HCT116 (cell line): ENCODE measurements at regions not wholly inside any gene's neighbourhood (a gene's known extent, or its start where the extent isn't known, plus 50 kb on each side); places are given as distances from the start of the nearest gene placed in this dataset.

Experiments used
- ATAC-seq: fragments of 200-7000 bp; cut with Tn5 transposase; 2 replicates; pipeline ENCODE4 v1.9.1; 2020; ENCODE audit warnings: mild to moderate bottlenecking, moderate library complexity
- BruUV-seq: library from RNA; stranded (reverse); fragments of 400-500 nt; replicated peaks from 2 replicates; lab custom pipeline; 2021; lab: Mats Ljungman, UMichigan
- CTCF ChIA-PET: fragments of 300-600 bp; sonication (Branson Sonifier 250); formaldehyde crosslinking; loops from one replicate; lab custom pipeline; 2021; ENCODE audit warnings: antibody characterized with exemption; lab: Charles Lee
- POLR2A ChIA-PET: fragments of 300-600, 350-600 bp; sonication (Branson Sonifier 250); formaldehyde crosslinking; loops from one replicate; lab custom pipeline; 2021; ENCODE audit warnings: antibody characterized with exemption; lab: Charles Lee
- RAD21 ChIA-PET, 2 experiments: fragments of 300-600 bp; sonication (Branson Sonifier 250); formaldehyde crosslinking; loops; one replicate each; lab custom pipeline; 2023; ENCODE audit warnings: low total read pairs in 2 of 2; ENCODE audit not compliant: uncharacterized antibody in 2 of 2, unreplicated experiment in 2 of 2, low non-redundant PET in 1 of 2; lab: Charles Lee
- DNase-seq: peaks from one replicate; pipeline ENCODE4 v3.0.0-alpha.2; 2010; ENCODE audit warnings: low read depth, low spot score
- H2AFZ ChIP-seq: fragments of 200-600 bp; shearing (Covaris generic), sonication (generic); 2 replicates; pipeline ENCODE4 v1.6.1; 2017; ENCODE audit warnings: low read depth, mixed run types, mixed read lengths, antibody characterized with exemption, low read length; ENCODE audit not compliant: poor library complexity, severe bottlenecking
- H3K27ac ChIP-seq: 2 replicates; pipeline ENCODE4 v1.5.1; 2012; ENCODE audit warnings: low read depth, low read length
- H3K27me3 ChIP-seq: fragments of 200-600 bp; sonication (generic); 2 replicates; pipeline ENCODE4 v1.6.1; 2016; ENCODE audit warnings: mixed run types, low read length, mixed read lengths; ENCODE audit not compliant: insufficient read depth
- H3K36me3 ChIP-seq, 2 experiments: fragments of 200-500 bp in 1 of 2; fragments of 200-600 bp in 1 of 2; sonication (Bioruptor generic) in 1 of 2; sonication (generic) in 1 of 2; 2 replicates each; pipeline versions ENCODE4 v1.5.1 to v1.6.1; 2014 to 2016; ENCODE audit warnings: low read length in 2 of 2, inconsistent platforms in 1 of 2, mixed read lengths in 1 of 2, mixed run types in 1 of 2; ENCODE audit not compliant: insufficient read depth in 2 of 2, control insufficient read depth in 1 of 2
- H3K4me1 ChIP-seq, 2 experiments: fragments of 200-600 bp in 1 of 2; sonication (generic) in 1 of 2; 2 replicates each; pipeline versions ENCODE4 v1.5.1 to v1.6.1; 2012 to 2017; ENCODE audit warnings: low read length in 2 of 2, inconsistent platforms in 1 of 2, mild to moderate bottlenecking in 1 of 2, mixed read lengths in 1 of 2, mixed run types in 1 of 2, moderate library complexity in 1 of 2; ENCODE audit not compliant: insufficient read depth in 2 of 2, control insufficient read depth in 1 of 2
- H3K4me2 ChIP-seq: fragments of 200-600 bp; sonication (generic); 2 replicates; pipeline ENCODE4 v1.6.1; 2017; ENCODE audit warnings: mixed run types, low read length, mixed read lengths
- H3K4me3 ChIP-seq, 2 experiments: fragments of 200-600 bp in 1 of 2; sonication (generic) in 1 of 2; replicated peaks in 1 of 2; 2 replicates each; pipeline ENCODE4 v1.5.1; 2011 to 2016; ENCODE audit warnings: low read length in 2 of 2, control low read depth in 1 of 2, low read depth in 1 of 2, mild to moderate bottlenecking in 1 of 2, mixed read lengths in 1 of 2, mixed run types in 1 of 2
- H3K79me2 ChIP-seq: fragments of 200-600 bp; sonication (generic); 2 replicates; pipeline ENCODE4 v1.6.1; 2017; ENCODE audit warnings: mild to moderate bottlenecking, mixed run types, low read length, moderate library complexity, mixed read lengths; ENCODE audit not compliant: insufficient read depth
- H3K9ac ChIP-seq: fragments of 200-600 bp; sonication (generic); 2 replicates; pipeline ENCODE4 v1.6.1; 2016; ENCODE audit warnings: low read length, mixed read lengths
- H3K9me2 ChIP-seq: fragments of 200-600 bp; sonication (generic), shearing (Covaris generic); 2 replicates; pipeline ENCODE4 v1.6.1; 2017; ENCODE audit warnings: mixed run types, mild to moderate bottlenecking, moderate library complexity; ENCODE audit not compliant: insufficient read depth
- H3K9me3 ChIP-seq, 2 experiments: fragments of 200-500 bp in 1 of 2; fragments of 200-600 bp in 1 of 2; sonication (Bioruptor generic) in 1 of 2; sonication (generic) in 1 of 2; 2 replicates each; pipeline ENCODE4 v1.6.1; 2014 to 2017; ENCODE audit warnings: low read length in 2 of 2, mixed read lengths in 2 of 2, inconsistent platforms in 1 of 2, low read depth in 1 of 2, mild to moderate bottlenecking in 1 of 2, mixed run types in 1 of 2, moderate library complexity in 1 of 2; ENCODE audit not compliant: control insufficient read depth in 1 of 2, insufficient read depth in 1 of 2
- H4K20me1 ChIP-seq: fragments of 200-600 bp; sonication (generic), shearing (Covaris generic); 2 replicates; pipeline ENCODE4 v1.6.1; 2017; ENCODE audit warnings: mixed run types, mild to moderate bottlenecking, moderate library complexity; ENCODE audit not compliant: insufficient read depth
- ATF3 ChIP-seq: IDR thresholded peaks from 2 replicates; pipeline ENCODE4 v1.6.1; 2012
- CEBPB ChIP-seq: IDR thresholded peaks from 2 replicates; pipeline ENCODE4 v1.6.1; 2012; ENCODE audit warnings: low read depth
- EGR1 ChIP-seq: IDR thresholded peaks from 2 replicates; pipeline ENCODE4 v1.6.1; 2012; ENCODE audit warnings: low read depth
- ELF1 ChIP-seq: IDR thresholded peaks from 2 replicates; pipeline ENCODE4 v1.6.1; 2012; ENCODE audit warnings: low read depth, borderline replicate concordance
- EZH2 ChIP-seq: fragments of 200-600 bp; sonication (generic); IDR thresholded peaks from 2 replicates; pipeline ENCODE4 v1.6.1; 2017; ENCODE audit warnings: antibody characterized with exemption, mixed run types
- EZH2phosphoT487 ChIP-seq: fragments of 200-600 bp; IDR thresholded peaks from 2 replicates; pipeline ENCODE4 v1.6.1; 2018; ENCODE audit warnings: antibody characterized with exemption, borderline replicate concordance
- JUND ChIP-seq: IDR thresholded peaks from 2 replicates; pipeline ENCODE4 v1.6.1; 2012
- MAX ChIP-seq: IDR thresholded peaks from 2 replicates; pipeline ENCODE4 v1.6.1; 2012
- POLR2A ChIP-seq: IDR thresholded peaks from 2 replicates; pipeline ENCODE4 v1.7.0; 2011; ENCODE audit warnings: borderline replicate concordance; ENCODE audit not compliant: insufficient read depth, insufficient read length; ENCODE audit errors: extremely low read depth
- POLR2AphosphoS5 ChIP-seq: IDR thresholded peaks from 2 replicates; pipeline ENCODE4 v1.6.1; 2011; ENCODE audit warnings: mild to moderate bottlenecking, low read depth, low read length, moderate library complexity
- RAD21 ChIP-seq: IDR thresholded peaks from 2 replicates; pipeline ENCODE4 v1.6.1; 2012; ENCODE audit warnings: low read depth, mild to moderate bottlenecking
- SIN3A ChIP-seq: IDR thresholded peaks from 2 replicates; pipeline ENCODE4 v1.6.1; 2012; ENCODE audit warnings: low read depth
- SP1 ChIP-seq: IDR thresholded peaks from 2 replicates; pipeline ENCODE4 v1.6.1; 2012; ENCODE audit warnings: low read depth
- SRF ChIP-seq: IDR thresholded peaks from 2 replicates; pipeline ENCODE4 v1.6.1; 2012; ENCODE audit warnings: low read depth
- TCF7L2 ChIP-seq: IDR thresholded peaks from 2 replicates; pipeline ENCODE4 v1.7.0; 2011; ENCODE audit warnings: borderline replicate concordance, inconsistent platforms; ENCODE audit not compliant: insufficient read depth, insufficient read length; ENCODE audit errors: extremely low read depth
- ZBTB33 ChIP-seq: IDR thresholded peaks from 2 replicates; pipeline ENCODE4 v1.6.1; 2011; ENCODE audit warnings: mild to moderate bottlenecking, low read length, moderate library complexity; ENCODE audit not compliant: insufficient replicate concordance; ENCODE audit errors: extremely low read depth
- ZFX ChIP-seq: fragments of 450-650 bp; IDR thresholded peaks from 2 replicates; pipeline ENCODE4 v1.6.1; 2017
- ZNF274 ChIP-seq: fragments of 200-500 bp; sonication (Bioruptor generic); IDR thresholded peaks from 2 replicates; pipeline ENCODE4 v1.6.1; 2014; ENCODE audit warnings: mild to moderate bottlenecking, low read depth, low read length, inconsistent platforms
- intact Hi-C: fragments of 100-400 bp; cut with micrococcal nuclease; formaldehyde crosslinking; loops from 2 replicates; pipeline ENCODE4 v1.10.0; 2022

GRCh38 chr11:62062223-62062861, 61.5 kb upstream of the INCENP start:
- POLR2A ChIA-PET: interaction anchor here (0.6 kb wide), 1 partner anchor 99 kb away, joined by 4 read pairs; no protein-coding TSS in a partner anchor

More at GRCh38 chr11:62062223-62062861, 61.5 kb upstream of the INCENP start:
- Histone ChIP-seq H3K4me3 (no peak overlapping the region), H3K9me2 (no peaks in the 10 kb centered on the region), H4K20me1 (no peaks in the 10 kb centered on the region), H3K27me3 (no peaks in the 10 kb centered on the region), H3K36me3 (no peaks in the 10 kb centered on the region), H3K9ac (no peak overlapping the region), H3K27ac (no peak overlapping the region)
- intact Hi-C loops: no loop called here
- RAD21 ChIA-PET: no interaction called here
- TF ChIP-seq ZFX: no peak
- TF ChIP-seq MAX: no peak
- no peak for TF ChIP-seq SRF
- no peak for TF ChIP-seq CEBPB
- no peak for TF ChIP-seq SIN3A
- no peak for TF ChIP-seq EZH2
- TF ChIP-seq ZBTB33: no peak
- TF ChIP-seq RAD21: no peak
- no peak for TF ChIP-seq SP1
- no peak for TF ChIP-seq ATF3
- no peak for TF ChIP-seq EGR1
- no peak for TF ChIP-seq TCF7L2
- no peak for TF ChIP-seq POLR2AphosphoS5
- no peak for TF ChIP-seq ELF1
- no peak for TF ChIP-seq EZH2phosphoT487
- TF ChIP-seq ZNF274: no peak
- no peak for TF ChIP-seq JUND
- TF ChIP-seq POLR2A: no peak
- TF ChIP-seq, all 23 proteins: peak for 0
- DNase-seq (no peak), ATAC-seq (no peak)
- no peaks in the 10 kb centered on the region for H3K9me3 ChIP-seq
- no peaks in the 10 kb centered on the region for H3K4me1 ChIP-seq
- BruUV-seq: no TSS peak
- H3K79me2 ChIP-seq: no peaks in the 10 kb centered on the region
- no peak overlapping the region for H3K4me2 ChIP-seq
- no peak overlapping the region for H2AFZ ChIP-seq
- CTCF ChIA-PET: interaction anchor here (1.5 kb wide), 1 partner anchor 20 kb away, joined by 3 read pairs; no protein-coding TSS in a partner anchor
